Endothelial cell of hepatic sinusoid (primary cell): ENCODE measurements at regions not wholly inside any gene's neighbourhood (a gene's known extent, or its start where the extent isn't known, plus 50 kb on each side); places are given as distances from the start of the nearest gene placed in this dataset.

Source experiments
- in situ Hi-C: cut with HindIII; loops from 2 replicates; pipeline ENCODE4 v1.10.0; 2017; ENCODE audit warnings: low sequenced_read_pairs

- in situ Hi-C loops: no loop called here
Measured at GRCh38 chr7:52712938-52713337, 322.5 kb upstream of the POM121L12 start.

GRCh38 chr7:52711951-52712350 is 323.5 kb upstream of the POM121L12 start:
- in situ Hi-C loops: no loop called here

GRCh38 chr7:52708846-52709245 is 326.6 kb upstream of the POM121L12 start:
- in situ Hi-C loops: no loop called here

DNA sequence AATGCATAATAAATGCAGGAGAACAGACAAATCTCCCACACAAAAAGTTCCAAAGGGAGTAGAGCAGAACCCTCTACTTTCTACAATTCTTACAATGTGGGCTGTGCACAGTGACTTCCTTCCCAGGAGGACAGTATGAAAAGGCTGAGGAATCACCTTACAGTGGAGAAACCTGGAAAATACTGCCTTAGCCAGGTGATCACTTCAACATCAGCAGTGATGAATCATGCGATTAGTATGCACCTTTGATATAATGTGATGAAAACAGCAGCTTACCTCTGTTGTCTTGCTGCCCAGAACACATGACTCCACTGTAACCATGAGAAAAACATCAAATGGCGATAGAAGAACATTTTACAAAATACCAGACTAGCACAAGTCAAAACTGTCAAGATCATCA is 329.7 kb upstream of the POM121L12 start:
- in situ Hi-C loops: no loop called here

DNA sequence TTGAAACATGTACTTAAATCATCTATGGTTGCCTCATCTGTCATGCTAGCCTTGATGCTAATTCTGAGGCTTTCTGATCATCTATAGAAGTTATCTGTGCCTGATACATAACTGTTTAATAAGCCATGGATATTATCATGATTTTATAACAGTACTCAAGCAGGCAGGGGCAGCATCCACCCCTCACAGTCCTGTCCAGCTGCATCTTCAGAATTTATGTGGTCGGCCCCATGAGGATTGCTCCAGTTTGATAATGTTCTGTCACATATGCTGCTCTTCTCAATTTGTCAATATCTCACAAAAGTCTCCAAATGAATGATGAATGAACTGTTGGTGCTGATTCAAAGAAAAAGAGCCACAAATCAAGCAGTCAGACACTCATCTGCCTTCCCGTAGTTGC is 335.1 kb upstream of the POM121L12 start:
- in situ Hi-C loops: no loop called here

GRCh38 chr7:52695973-52696595 is 339.3 kb upstream of the POM121L12 start:
- in situ Hi-C loops: no loop called here

DNA sequence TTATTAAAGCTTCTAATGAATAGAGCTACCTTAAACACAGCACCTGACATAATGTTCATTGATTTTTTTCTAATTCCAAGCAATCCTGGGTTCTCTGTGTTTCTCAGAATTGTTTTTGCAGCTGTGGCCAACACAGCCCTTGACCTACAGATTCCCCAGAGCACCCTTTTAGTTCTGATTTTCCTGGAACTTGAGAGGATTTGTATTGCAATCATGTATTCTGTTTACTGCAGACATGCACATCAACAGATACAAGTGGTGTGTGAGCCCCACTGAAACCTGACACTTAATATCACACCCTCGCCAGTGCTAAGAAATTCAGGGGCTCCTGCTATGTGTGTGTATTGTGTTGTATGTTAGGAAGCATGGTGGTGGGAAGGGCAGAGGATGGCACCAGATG is 344.2 kb upstream of the POM121L12 start:
- in situ Hi-C loops: no loop called here

DNA sequence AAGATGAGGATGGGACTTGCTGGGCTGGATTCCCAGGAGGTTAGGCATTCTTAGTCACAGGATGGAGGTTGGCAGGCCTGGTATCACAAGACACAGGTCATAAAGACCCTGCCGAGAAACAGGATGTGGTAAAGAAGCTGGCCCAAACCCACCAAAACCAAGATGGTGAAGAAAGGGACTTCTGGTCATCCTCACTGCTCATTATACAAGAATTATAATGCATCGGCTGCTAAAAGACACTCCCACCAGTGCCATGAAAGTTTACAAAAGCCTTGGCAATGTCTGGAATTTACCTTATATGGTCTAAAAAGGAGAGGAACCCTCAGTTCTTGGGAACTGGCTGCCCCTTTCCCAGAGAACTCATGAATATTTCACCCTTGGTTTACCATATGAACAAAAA is 345.5 kb upstream of the POM121L12 start:
- in situ Hi-C loops: no loop called here

- in situ Hi-C loops: no loop called here
Measured at GRCh38 chr7:52685333-52685732, 350.1 kb upstream of the POM121L12 start.

GRCh38 chr7:52684388-52684787 is 351.0 kb upstream of the POM121L12 start:
- in situ Hi-C loops: no loop called here

DNA sequence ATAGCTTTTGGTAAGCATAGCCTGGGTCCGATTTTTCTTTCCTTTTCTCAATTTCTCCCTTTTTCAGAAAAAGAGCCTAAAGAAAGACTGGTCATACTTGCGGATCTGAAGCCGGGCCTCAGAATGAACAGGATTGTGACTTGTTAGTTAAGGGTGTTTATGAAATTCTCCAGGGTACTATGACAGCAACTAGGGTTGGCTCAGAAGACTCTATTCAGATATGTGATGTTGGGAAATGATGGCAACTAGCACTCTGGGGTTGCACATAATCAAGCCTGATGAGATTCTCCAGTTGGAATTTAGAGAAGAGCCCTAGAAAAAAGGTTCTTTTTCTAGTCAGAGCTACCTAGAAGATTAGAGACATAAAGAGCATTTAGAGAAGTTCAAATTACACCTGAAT is 352.4 kb upstream of the POM121L12 start:
- in situ Hi-C loops: no loop called here

DNA sequence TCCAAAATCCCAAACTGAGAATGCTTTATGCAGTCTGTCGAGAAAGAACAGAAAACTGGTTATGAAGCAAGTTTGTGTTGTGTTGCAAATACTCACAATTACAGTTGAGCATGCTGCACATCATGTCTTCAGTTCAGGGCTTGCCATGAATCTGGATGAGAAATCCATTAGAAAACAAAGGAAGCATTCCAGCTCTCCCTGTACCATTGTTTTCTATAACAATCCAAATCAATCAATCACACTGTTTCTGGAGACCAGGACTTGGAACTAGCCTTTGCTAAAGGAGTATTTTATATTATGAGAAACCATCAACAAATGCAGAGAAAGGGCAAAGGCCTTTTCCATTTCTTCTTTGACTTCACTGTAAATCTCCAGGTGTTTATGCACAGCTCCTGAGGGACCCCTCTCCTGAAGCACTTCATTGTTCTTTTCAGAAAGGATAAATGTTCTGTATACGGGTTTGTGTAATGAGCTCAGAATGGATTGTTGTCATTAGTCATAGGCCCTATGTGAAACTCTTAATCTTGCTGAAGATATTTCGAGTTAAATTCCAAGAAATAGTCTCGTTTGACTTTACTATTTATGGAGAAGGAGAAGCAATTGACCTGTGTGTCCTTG is 364.7 kb upstream of the POM121L12 start:
- in situ Hi-C loops: no loop called here

DNA sequence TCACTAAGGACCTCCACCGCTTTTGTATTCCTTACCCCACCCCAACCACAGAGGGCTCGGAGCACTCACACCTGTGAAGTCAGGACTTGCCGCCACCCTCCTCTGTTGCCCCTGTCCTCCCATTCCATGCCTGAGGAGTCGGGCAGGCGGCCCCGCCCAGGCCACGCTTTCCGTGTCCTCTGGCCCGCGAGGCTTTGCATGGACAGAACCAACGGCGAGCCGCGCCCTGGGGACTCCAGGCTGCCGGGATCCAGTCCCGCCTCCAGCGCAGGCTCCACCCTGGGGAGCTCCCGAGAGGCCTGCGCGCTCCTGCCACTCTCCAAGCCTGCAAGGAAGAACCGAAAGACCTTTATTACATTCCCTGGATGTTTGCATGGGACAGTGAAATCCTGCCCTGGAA is 366.4 kb upstream of the POM121L12 start:
- in situ Hi-C loops: no loop called here

DNA sequence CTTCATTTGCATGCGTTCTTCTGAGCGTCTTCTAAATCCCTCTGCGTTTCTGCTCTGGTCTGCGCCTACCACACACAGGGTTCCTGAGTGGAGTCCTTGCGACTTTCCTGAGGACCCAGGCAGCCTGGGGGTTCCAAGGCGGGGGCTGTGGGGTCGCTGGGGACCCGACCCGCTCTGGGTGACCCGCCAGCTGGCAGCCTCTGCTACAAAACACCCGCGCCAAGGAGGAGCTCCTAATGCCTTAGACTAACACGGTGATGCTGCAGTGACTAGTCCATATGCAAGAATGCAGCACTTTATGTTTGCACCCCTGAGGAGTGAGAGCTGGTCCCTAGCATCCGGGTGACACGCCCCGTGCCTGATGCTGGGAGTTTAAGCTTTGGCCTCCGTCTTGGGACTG is 367.0 kb upstream of the POM121L12 start:
- in situ Hi-C loops: no loop called here

- in situ Hi-C loops: no loop called here
Measured at GRCh38 chr7:52659178-52659577, 376.3 kb upstream of the POM121L12 start.

DNA sequence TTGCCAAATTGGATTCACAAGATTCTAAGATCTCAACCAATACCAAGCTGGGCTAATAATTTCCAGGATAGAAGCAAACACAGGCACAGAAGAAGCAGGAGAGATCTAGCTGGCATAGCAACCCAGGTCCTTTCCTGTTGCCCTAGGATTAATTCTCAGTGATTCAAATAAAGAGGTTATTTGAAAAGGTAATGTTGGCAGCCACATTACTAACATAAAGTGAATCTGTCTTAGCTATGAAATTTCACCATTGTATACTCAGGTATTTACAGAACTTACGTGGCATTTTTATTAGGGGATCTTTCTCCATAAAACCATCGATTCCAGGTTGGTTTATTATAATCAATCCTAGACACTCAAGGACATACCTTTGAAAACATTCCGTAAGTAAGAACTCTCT is 379.3 kb upstream of the POM121L12 start:
- in situ Hi-C loops: no loop called here

DNA sequence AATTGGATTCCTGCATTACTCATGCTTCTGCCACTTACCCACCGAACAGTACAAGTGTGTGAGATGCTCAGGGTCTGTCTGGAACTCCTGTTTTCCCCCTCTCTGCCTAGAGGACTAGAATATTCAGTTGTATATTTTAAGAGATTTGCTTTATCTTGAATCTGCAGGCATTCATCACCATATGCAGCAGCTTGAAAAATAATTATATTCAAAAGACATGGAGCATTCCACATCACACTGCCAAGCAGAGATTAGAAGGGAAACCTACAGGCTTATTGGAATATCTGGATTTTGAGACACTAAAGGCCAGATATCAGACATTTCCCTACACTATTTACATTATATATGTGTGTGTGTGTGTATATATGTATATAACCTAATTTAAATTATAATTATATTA is 382.8 kb upstream of the POM121L12 start:
- in situ Hi-C loops: no loop called here

DNA sequence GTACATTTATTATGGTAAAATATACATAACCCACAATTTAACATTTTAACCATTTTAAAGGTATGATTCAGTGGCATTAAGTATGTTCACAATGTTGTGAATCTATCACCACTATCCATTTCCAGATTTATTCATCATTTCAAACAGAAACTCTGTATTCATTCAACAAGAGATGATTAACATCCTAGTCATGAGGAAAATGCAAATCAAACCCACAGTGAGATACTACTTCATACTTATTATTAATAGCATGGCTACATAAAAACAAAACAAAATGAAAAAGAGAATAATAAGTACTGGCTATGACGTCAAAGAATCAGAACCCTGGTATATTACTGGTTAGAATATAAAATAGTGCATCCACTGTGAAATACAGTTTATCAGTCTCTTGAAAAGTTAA is 386.6 kb upstream of the POM121L12 start:
- in situ Hi-C loops: no loop called here

GRCh38 chr7:52647046-52647445 is 388.4 kb upstream of the POM121L12 start:
- in situ Hi-C loops: no loop called here

DNA sequence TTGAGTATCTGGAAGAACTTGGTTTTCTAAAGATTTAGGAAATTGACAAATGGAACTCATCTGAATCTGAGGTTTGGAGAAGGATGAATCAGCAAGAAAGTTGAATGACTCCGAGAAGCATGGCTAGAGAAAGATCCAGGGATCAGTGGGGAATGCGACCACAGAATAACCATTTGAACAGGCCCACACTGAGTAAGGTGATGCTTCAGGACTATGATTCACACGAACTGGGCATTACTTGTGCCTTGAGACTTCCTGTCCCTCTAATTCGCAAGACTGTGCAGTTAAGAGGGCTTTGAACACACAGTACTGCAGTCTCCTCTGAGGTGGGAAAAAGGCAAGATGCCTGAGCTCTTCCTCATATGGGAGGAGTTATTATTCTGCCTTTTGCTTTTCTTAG is 395.5 kb upstream of the POM121L12 start:
- in situ Hi-C loops: no loop called here

DNA sequence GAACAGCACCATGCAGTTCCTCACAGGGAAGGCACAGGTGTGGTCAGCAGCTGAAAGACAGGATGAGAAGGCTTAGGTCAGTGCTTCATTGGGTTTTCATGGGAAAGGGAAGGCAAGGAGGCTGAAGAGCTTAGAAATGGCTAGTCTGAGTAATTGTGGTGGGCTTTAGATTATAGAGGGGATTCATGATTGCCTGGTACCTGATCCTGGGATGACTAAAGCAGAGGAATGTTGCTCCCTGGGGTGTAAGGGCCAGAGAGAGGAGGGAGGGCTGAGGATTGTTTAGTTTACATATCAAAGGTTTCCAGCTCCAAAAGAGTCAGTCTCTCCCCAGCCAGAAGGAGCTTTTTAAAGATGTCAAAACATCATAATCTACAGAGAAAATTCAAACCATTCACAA is 396.3 kb upstream of the POM121L12 start:
- in situ Hi-C loops: no loop called here

DNA sequence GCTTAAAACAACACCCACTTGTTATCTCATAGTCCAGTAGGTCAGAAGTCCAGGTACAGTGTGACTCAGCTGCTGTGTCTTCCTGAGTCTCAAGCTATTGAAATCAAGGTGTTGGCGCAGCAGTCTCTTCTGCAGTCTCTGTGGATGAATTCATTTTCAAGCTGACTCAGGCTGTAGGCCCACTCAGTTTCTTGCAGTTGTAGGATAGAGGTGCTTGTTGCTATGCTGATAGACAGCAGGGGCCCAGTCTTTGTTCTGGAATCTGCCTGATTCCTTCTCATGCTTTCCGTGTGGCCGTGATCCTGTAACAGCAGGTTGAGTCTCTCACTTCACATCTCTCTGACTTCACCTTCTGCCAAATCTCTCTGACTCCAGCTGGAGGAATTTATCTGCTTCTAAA is 400.4 kb upstream of the POM121L12 start:
- in situ Hi-C loops: no loop called here

DNA sequence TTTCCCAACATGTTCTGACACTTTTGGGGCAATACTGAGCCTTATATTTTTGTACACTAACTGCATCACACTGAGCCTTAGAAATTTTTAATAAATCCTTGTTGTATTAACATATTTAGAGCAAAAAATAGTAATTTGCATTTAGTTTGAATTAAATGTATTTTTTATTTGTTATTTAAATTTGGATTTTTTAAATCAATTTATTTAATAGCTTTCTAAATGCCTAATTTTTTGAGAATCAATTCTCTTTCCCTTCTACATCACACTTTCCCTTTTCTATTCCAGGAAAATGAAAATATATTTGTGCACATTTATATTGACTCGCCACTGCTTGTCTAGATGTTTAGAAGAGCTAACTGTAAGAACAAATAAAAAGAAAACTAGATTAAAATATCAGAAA is 414.6 kb upstream of the POM121L12 start:
- in situ Hi-C loops: no loop called here
